Right forelimb (tissue), 1 donor: ENCODE measurements at regions not wholly inside any gene's neighbourhood (a gene's known extent, or its start where the extent isn't known, plus 50 kb on each side); places are given as distances from the start of the nearest gene placed in this dataset.
"Not testable (repeated sequence)": the region's sequence is repeated elsewhere in the genome, so short reads cannot be mapped to it uniquely, and the experiment has no call there.

Experiments used
- DNase-seq: peaks from one replicate; pipeline ENCODE4 v3.0.0-alpha.2; 2018

DNA sequence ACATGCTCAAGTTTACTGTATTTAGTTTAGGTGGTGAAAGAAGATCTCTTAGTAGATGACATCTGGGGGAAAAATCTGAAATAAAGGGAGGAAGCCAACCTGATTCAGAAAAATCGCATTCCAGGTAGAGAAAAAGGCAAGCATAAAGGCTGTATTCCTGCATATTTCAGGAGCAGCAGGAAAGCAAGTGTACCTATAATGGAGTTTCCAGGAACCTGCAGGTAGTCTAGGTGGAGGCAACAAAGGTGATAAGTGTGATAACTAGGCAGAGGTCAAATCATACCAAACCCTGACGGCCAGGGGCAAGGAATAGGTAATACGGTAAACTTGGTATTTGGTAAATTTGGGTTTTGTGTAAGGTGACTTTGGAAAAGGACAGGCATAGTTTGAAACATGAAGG, 132.8 kb upstream of the GOT2 start:
- no peak for DNase-seq

GRCh38 chr16:58863761-58864160, 129.6 kb upstream of the GOT2 start:
- no peak for DNase-seq

DNA sequence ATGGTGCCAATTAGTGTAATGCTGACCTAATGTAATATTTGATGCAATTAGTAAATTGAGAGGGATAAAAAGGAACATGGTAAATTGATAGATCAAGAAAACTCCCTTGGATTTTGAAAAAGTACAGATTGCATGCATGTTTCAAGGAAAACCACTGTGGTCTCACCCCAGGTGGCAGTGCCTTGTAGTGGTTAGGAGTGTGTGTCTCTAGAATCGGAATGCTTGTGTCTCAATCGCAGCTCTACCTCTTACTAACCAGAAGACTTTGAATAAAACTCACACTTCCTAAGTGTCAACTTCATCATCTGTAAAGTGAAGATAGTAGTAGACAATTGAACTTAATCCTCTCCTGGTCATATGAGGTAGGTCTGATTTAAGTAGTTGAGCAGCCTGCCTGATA, 128.9 kb upstream of the GOT2 start:
- no peak for DNase-seq

DNA sequence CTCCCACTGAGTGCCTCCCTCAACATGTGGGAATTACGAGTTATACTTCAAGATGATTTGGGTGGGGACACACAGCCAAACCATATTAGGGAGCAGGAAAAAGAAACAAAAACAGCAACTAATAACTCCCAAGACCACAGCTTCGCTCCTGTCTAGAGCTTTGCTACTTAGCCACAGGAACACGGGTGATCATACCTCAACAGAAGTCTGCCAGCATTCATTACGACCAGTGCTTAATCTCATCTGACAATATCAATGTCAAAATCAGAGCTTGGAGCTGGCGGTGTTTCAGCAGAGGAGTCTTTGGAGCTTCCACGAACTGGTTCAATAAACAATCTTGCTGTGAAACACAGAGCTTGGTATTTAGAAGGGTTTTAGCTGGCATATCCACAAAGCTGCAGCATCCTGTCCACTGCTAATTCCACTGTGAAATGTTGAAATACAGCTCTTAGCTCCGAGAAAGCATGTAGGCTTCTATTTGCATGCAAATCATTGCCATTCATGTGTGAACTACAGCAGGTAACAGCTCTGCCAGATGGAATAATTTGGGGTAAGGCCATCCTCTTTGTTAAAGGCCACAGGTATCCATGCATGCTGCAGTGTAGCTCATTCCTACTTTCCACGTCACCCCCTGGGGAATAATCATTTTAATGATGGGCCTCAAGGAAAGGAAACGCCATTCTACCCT, 128.4 kb upstream of the GOT2 start:
- DNase-seq, result no peak

- no peak for DNase-seq
Measured at GRCh38 chr16:58859958-58860669, 126.0 kb upstream of the GOT2 start.

DNA sequence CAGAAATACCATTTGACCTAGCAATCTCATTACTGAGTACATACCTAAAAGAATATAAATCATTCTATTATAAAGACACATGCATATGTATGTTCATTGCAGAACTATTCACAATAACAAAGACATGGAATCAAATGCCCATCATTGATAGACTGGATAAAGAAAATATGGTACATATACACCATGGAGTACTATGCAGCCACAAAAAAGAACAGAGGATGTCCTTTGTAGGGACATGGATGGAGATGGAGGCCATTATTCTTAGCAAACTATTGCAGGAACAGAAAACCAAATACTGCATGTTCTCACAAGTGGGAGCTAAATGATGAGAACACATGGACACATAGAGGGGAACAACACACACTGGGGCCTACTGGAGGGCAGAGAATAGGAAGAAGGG, 124.5 kb upstream of the GOT2 start:
- DNase-seq, result not testable (repeated sequence)

- no peak for DNase-seq
Measured at GRCh38 chr16:58855291-58855863, 121.3 kb upstream of the GOT2 start.

DNA sequence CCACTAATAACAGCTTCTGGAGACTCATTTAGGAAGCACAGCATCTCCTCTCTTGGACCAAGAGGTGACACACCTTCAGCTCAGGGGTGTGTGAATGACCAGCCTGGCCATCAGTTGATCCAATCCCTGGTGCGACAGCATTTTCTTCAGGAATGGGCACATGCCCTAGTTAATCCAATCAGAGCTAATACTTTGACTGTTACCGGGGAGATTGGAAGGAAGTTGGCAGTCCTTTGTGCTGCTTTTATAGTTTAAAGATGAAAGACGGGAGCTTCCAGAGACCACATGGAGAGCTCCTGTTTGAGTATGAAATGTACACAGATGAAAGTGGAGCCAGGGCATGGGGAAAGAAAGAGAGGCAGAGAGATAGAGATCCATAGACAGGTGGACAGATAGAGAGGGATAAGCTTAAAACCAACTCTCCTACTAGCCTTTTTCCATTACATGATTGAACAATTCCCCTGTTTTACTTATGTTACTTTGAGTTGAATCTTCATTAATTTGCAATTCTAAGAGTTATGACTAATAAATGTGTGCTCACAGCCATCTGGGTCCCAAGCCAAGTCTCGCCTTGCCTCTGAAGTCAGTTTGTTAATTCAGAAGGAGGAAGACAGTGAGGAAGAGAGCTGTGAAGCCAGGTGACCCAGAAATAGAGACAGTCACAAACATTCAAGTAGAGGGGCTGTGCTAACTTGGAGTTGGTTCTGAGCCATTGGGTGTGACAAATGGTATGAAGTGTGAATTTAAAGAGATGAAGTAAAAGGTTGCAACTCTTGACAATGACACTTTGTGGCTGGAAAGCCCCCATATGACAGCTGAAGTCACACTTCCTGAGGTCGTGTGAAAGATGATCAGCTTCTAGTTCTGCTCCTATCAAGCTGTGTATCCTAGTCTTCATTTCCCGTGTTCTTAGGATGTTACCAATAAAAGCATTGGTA, 120.0 kb upstream of the GOT2 start:
- DNase-seq, result no peak

DNA sequence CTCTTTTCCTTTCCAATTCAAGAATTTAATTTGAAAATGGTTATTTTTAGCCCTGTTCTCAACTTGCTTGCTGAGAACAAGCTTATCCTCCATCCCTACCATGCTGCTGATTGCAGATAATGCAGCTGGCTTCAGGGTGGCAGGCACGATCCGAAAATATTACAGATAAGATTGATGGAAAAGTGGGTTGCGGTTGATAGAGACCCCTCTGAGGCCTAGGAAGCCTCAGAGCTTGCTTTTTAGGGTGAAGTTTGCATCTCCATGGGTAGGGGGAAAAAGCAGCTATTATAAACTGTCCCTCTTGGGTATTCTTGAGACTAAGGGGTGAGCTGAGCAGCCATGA, 116.5 kb upstream of the GOT2 start:
- DNase-seq, result no peak

DNA sequence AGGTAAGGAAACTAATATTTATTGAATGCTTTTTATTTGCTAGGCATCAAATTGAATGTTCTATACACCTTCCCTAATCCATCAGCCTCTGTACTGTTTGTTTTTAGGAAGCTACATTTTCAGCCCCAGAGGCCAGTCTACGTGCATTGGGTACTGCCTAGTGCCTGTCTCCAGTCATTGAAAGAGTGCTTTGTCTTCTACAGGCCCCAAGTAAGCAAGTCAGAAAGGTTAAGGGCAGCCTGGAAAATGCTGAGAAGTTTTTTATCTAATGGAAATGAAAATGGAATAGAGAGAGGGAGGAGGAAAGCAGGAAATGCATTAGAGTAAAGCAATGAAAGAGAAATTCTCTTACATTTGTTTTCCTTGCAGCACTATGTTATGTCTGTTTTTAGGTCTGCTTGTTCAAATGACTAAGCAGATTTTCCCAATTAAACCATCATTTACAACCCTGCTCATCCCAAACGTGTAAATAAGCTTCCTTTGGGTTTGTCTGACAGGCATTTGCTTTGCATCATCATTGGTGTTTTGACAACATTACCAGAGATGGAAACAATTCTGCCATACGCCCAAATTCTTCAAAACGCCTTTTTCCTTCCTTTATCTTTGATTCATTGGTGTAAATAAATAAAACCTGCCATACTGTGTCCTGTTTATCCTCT, 116.0 kb upstream of the GOT2 start:
- DNase-seq, result no peak

GRCh38 chr16:58848662-58849002, 114.5 kb upstream of the GOT2 start:
- no peak for DNase-seq

- no peak for DNase-seq
Measured at GRCh38 chr16:58847902-58848661, 114.0 kb upstream of the GOT2 start.

GRCh38 chr16:58846226-58846625, 112.1 kb upstream of the GOT2 start:
- DNase-seq, result not testable (repeated sequence)

- DNase-seq, result no peak
Measured at GRCh38 chr16:58843675-58844074, 109.6 kb upstream of the GOT2 start.

DNA sequence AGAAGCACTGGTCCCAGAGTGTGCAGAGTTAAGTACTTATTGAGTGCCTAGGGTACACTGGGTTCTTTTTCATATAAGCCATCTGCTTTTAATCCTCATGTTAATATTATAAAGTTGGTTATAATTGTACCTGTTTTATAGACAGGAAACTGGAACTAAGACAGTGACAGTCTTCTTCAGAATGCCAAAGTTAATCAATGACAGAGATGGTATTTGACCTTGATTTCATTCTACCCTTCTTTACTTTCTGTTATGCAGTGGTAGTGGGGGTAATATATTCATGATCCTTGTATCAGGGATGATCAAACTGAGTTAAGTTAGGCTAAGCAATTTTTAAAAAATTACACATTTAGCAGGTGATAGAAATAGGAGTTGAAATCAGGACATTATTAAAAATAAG, 108.6 kb upstream of the GOT2 start:
- no peak for DNase-seq

DNA sequence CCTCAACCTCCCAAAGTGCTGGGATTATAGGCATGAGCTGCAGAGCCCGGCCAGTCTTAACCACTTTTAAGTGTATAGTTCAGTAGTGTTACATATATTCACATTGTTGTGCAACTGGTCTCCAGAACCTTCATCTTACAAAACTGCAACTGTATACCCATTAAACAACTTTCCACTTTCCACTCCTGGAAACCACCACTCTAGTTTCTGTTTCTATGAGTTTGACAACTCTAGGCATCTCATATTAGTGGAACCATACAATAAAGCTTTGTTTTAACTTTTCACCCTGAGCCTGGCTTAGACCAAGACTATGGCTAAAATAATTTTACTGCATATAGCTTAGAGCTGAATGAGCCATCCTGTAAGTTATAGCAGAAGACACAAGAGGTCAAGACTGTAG, 108.0 kb upstream of the GOT2 start:
- no peak for DNase-seq

GRCh38 chr16:58837950-58838349, 103.8 kb upstream of the GOT2 start:
- DNase-seq, result no peak

DNA sequence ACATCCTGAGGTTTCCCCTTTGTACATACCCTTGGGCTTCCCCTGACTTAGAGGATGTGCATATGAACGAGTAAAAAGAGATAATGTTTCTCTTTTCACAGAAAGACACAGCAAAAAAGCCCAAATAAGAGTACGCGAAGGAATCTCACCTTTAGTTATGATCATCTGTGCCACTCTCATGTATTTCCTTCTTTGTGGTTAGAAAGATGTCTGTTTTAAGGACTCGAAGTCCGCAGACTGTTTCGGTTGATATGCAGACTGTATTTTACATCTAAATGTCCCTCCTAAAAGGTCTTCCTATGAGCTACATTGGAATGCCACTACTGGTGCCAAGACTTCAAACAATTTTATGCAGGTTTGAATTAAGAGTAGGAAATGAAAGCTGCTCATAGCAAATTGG, 102.3 kb upstream of the GOT2 start:
- no peak for DNase-seq

- no peak for DNase-seq
Measured at GRCh38 chr16:58832386-58832895, 98.3 kb upstream of the GOT2 start.

- DNase-seq, result no peak
Measured at GRCh38 chr16:58831386-58831785, 97.3 kb upstream of the GOT2 start.

GRCh38 chr16:58828901-58829545, 94.9 kb upstream of the GOT2 start:
- DNase-seq, result no peak
